Spleen (tissue), 11 donors: ENCODE measurements at regions not wholly inside any gene's neighbourhood (a gene's known extent, or its start where the extent isn't known, plus 50 kb on each side); places are given as distances from the start of the nearest gene placed in this dataset.

Experiments
- DNase-seq: peaks from one replicate; pipeline ENCODE4 v3.0.0-alpha.2; 2020
- H3K27ac ChIP-seq, 8 donors: fragments of 200-600 bp; sonication (generic) in 7 of 8; 1 replicate in 4 of 8; 2 replicates in 4 of 8; pipeline versions ENCODE4 v1.5.0 to v1.8.0; 2016 to 2021; ENCODE audit warnings: inconsistent platforms in 4 of 8, mild to moderate bottlenecking in 4 of 8, moderate library complexity in 1 of 8
- H3K27me3 ChIP-seq, 7 donors: fragments of 200-600 bp; sonication (generic) in 6 of 7; replicated peaks in 1 of 7; 1 replicate in 4 of 7; 2 replicates in 3 of 7; pipeline versions ENCODE4 v1.5.0 to v1.8.0; 2016 to 2021; ENCODE audit warnings: inconsistent platforms in 3 of 7, mild to moderate bottlenecking in 1 of 7
- H3K36me3 ChIP-seq, 6 donors: fragments of 200-600 bp; sonication (generic) in 5 of 6; 1 replicate in 4 of 6; 2 replicates in 2 of 6; pipeline versions ENCODE4 v1.5.0 to v1.8.0; 2016 to 2021; ENCODE audit warnings: inconsistent platforms in 2 of 6
- H3K4me1 ChIP-seq, 6 donors: fragments of 200-600 bp; sonication (generic) in 5 of 6; 1 replicate in 3 of 6; 2 replicates in 3 of 6; pipeline versions ENCODE4 v1.5.0 to v1.8.0; 2016 to 2021; ENCODE audit warnings: inconsistent platforms in 3 of 6
- H3K4me3 ChIP-seq, 8 donors: fragments of 200-600 bp; sonication (generic) in 7 of 8; 1 replicate in 4 of 8; 2 replicates in 4 of 8; pipeline versions ENCODE4 v1.5.0 to v1.8.0; 2016 to 2021; ENCODE audit warnings: inconsistent platforms in 4 of 8, mild to moderate bottlenecking in 4 of 8, moderate library complexity in 2 of 8
- H3K9me3 ChIP-seq, 8 donors: fragments of 200-600 bp; sonication (generic) in 7 of 8; 1 replicate in 4 of 8; 2 replicates in 4 of 8; pipeline versions ENCODE4 v1.5.0 to v1.8.0; 2016 to 2021; ENCODE audit warnings: inconsistent platforms in 4 of 8
- CTCF ChIP-seq, 11 experiments: fragments of 200-600 bp in 7 of 11; fragments of 450-650 bp in 4 of 11; sonication (generic) in 4 of 11; IDR thresholded peaks in 8 of 11; conservative IDR thresholded peaks in 3 of 11; 1 replicate in 7 of 11; 2 replicates in 4 of 11; pipeline versions ENCODE4 v1.4.0 to v1.8.0; 2016 to 2021; ENCODE audit warnings: antibody characterized with exemption in 11 of 11, inconsistent platforms in 4 of 11, mild to moderate bottlenecking in 1 of 11
- POLR2A ChIP-seq, 3 donors: fragments of 450-650 bp; IDR thresholded peaks; one replicate each; pipeline ENCODE4 v1.5.1; 2017; ENCODE audit warnings: antibody characterized with exemption in 3 of 3, mild to moderate bottlenecking in 1 of 3
- POLR2AphosphoS5 ChIP-seq, 3 donors: sonication (generic); formaldehyde crosslinking; IDR thresholded peaks; one replicate each; pipeline ENCODE4 v1.5.1; 2017; ENCODE audit warnings: antibody characterized with exemption in 3 of 3
- WGBS, 5 donors: extraction: QIAGEN DNeasy Blood & Tissue Kit in 3 of 5; methylation state at CpG; one replicate each; pipeline versions ENCODE4 v1.1.5 to v1.1.7; 2013 to 2018; 5-methylcytosine and 5-hydroxymethylcytosine counted together
- intact Hi-C: fragments of 100-400 bp; cut with DNase I; formaldehyde crosslinking; loops from one replicate; pipeline ENCODE4 v1.15.0; 2023; ENCODE audit warnings: low total_unique reads
- donor health status: healthy with polysubstance abuse.
- donor health status: DM: no; HTN: no; CAD: no; lungs with moderate emphysema.
- donor health status: DM: no; HTN: no; CAD: no.
- donor health status: Bipolar disorder and iron deficiency.
- donor health status: healthy.
- donor health status: DM: no; HTN: no; CAD: no.
- donor health status: DM: yes; HTN: yes; CAD: no.

- no peaks in the 10 kb centered on the region for H3K4me1 ChIP-seq
- intact Hi-C loops, result no loop called here
- no peak overlapping the region for H3K4me3 ChIP-seq
- H3K27ac ChIP-seq, result no peak overlapping the region
- H3K36me3 ChIP-seq, result no peaks in the 10 kb centered on the region
- no peak for DNase-seq
- 18 to 33% (median 25%) methylated on average over 4 of the region's 4 CpGs for WGBS, 5 donors
- no peaks in the 10 kb centered on the region for H3K9me3 ChIP-seq
- H3K27me3 ChIP-seq, result no peaks in the 10 kb centered on the region
- TF ChIP-seq POLR2AphosphoS5 (IDR thresholded peaks at IDR 0.05), result no peak
- TF ChIP-seq POLR2A (IDR thresholded peaks at IDR 0.05), result no peak
- no peak for TF ChIP-seq CTCF (IDR thresholded peaks at IDR 0.05 in 8 of 11, conservative IDR thresholded peaks at IDR 0.05 in 3 of 11)
These were observed 116.6 kb upstream of the FOXP2 start for GRCh38 chr7:114298011-114298410.

GRCh38 chr7:114297121-114297520, 117.5 kb upstream of the FOXP2 start:
- Histone ChIP-seq H3K4me1 (no peaks in the 10 kb centered on the region), H3K36me3 (no peaks in the 10 kb centered on the region), H3K4me3 (no peak overlapping the region), H3K27me3 (no peaks in the 10 kb centered on the region), H3K9me3 (no peaks in the 10 kb centered on the region), H3K27ac (no peak overlapping the region)
- peak; percentile 64 for DNase-seq
- 91 to 94% (median 92%) methylated on average over 16 of the region's 16 CpGs for WGBS, 5 donors
- TF ChIP-seq CTCF (IDR thresholded peaks at IDR 0.05 in 8 of 11, conservative IDR thresholded peaks at IDR 0.05 in 3 of 11), result no peak
- TF ChIP-seq POLR2AphosphoS5 (IDR thresholded peaks at IDR 0.05), result no peak
- TF ChIP-seq POLR2A (IDR thresholded peaks at IDR 0.05), result no peak
- intact Hi-C loops, result no loop called here

- Histone ChIP-seq H3K4me3 (no peak overlapping the region), H3K27me3 (no peaks in the 10 kb centered on the region), H3K27ac (no peak overlapping the region), H3K9me3 (no peaks in the 10 kb centered on the region), H3K36me3 (no peaks in the 10 kb centered on the region), H3K4me1 (no peaks in the 10 kb centered on the region)
- intact Hi-C loops, result no loop called here
- no peak for DNase-seq
- no peak for TF ChIP-seq CTCF (IDR thresholded peaks at IDR 0.05 in 8 of 11, conservative IDR thresholded peaks at IDR 0.05 in 3 of 11)
- no peak for TF ChIP-seq POLR2A (IDR thresholded peaks at IDR 0.05)
- TF ChIP-seq POLR2AphosphoS5 (IDR thresholded peaks at IDR 0.05), result no peak
- 68 to 81% (median 78%) methylated on average over 1 of the region's 1 CpG for WGBS, 5 donors
These were observed 119.1 kb upstream of the FOXP2 start for GRCh38 chr7:114295522-114295921.

- Histone ChIP-seq H3K9me3 (no peaks in the 10 kb centered on the region), H3K4me1 (no peaks in the 10 kb centered on the region), H3K27me3 (no peaks in the 10 kb centered on the region), H3K27ac (no peak overlapping the region), H3K4me3 (no peak overlapping the region), H3K36me3 (no peaks in the 10 kb centered on the region)
- intact Hi-C loops, result no loop called here
- no peak for TF ChIP-seq POLR2A (IDR thresholded peaks at IDR 0.05)
- no peak for TF ChIP-seq POLR2AphosphoS5 (IDR thresholded peaks at IDR 0.05)
- no peak for TF ChIP-seq CTCF (IDR thresholded peaks at IDR 0.05 in 8 of 11, conservative IDR thresholded peaks at IDR 0.05 in 3 of 11)
- DNase-seq, result no peak
- 66 to 97% (median 88%) methylated on average over 3 of the region's 3 CpGs for WGBS, 5 donors
These were observed 120.6 kb upstream of the FOXP2 start for GRCh38 chr7:114294036-114294435.
